ENCODE measurements at regions not wholly inside any gene's neighbourhood (a gene's known extent, or its start where the extent isn't known, plus 50 kb on each side); places are given as distances from the start of the nearest gene placed in this dataset.
A peak's percentile ranks its signal among the peaks of the same experiment; 100 is the strongest.

DNA sequence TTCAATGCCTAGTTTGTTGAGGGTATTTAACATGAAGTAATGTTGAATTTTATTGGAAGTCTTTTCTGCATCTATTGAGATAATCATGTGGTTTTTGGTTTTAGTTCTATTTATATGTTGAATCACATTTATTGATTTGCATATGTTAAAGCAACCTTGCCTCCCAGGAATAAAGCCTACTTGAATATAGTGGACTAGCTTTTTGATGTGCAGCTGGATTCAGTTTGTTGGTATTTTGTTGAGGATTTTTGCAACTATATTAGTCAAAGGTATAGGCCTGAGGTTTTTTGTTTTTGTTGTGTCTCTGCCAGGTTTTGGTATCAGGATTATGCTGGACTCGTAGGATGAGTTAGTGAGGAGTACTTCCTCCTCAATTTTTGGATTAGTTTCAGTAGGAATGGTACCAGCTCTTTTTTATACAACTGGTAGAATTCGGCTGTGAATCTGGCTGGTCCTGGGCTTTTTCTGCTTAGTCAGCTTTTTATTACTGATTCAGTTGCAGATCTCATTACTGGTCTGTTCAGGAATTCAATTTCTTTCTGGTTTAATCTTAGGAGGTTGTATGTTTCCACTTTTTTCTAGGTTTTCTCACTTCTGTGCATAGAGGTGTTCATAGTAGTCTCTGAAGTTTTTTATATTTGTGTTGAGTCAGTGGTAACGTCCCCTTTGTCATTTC is 209.8 kb upstream of the RBMS3 start:
- ATAC-seq = no peak
- Mint-ChIP-seq H3K4me3 (no peak overlapping the region), H3K4me1 (no peaks in the 10 kb centered on the region), H3K36me3 (ENCODE audit: low read depth) (no peaks in the 10 kb centered on the region), H3K27ac (no peak overlapping the region), H3K27me3 (no peaks in the 10 kb centered on the region), H3K9me3 (ENCODE audit: low read depth) (peaks cover 6% of the 10 kb centered on the region)
- ChIA-PET POLR2A (no interaction called here), CTCF (no interaction called here)
- no peak for DNase-seq
- intact Hi-C loops (cut with DNase I, micrococcal nuclease) = no loop called here

DNA sequence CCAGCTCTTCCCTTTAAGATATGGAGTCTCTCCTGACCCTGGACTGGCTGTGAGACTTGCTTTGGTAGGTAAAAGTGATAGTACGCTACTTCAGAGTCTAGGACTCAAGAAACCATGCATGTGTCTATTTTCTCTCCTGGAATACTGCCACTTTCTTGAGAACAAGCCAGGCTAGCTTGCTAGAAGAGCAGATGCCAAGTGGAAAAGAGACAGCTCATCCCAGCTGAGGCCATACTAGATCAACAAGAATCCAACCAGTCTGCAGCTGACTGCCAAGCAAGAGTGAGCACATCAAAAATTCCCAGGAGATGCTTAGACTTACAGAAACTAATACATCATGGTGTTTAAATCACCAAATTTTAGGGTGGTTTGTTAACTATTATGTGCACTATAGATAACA is 208.3 kb upstream of the RBMS3 start:
- Mint-ChIP-seq H3K9me3 (ENCODE audit: low read depth) (peaks cover 6% of the 10 kb centered on the region), H3K27ac (no peak overlapping the region), H3K27me3 (no peaks in the 10 kb centered on the region), H3K4me1 (no peaks in the 10 kb centered on the region), H3K4me3 (no peak overlapping the region), H3K36me3 (ENCODE audit: low read depth) (no peaks in the 10 kb centered on the region)
- intact Hi-C loops (cut with DNase I, micrococcal nuclease) = no loop called here
- POLR2A ChIA-PET = no interaction called here
- CTCF ChIA-PET = no interaction called here
- no peak for ATAC-seq
- no peak for DNase-seq

- POLR2A ChIA-PET = no interaction called here
- Mint-ChIP-seq H3K4me3 (no peak overlapping the region), H3K36me3 (ENCODE audit: low read depth) (no peaks in the 10 kb centered on the region), H3K9me3 (ENCODE audit: low read depth) (peaks cover 1% of the 10 kb centered on the region), H3K27me3 (no peaks in the 10 kb centered on the region), H3K27ac (no peak overlapping the region), H3K4me1 (no peaks in the 10 kb centered on the region)
- DNase-seq = no peak
- intact Hi-C loops (cut with DNase I, micrococcal nuclease) = no loop called here
- CTCF ChIA-PET = interaction anchor here (1.2 to 1.5 kb wide), 2 partner anchors 10 to 13 kb away, joined by 3 read pairs; no protein-coding TSS in a partner anchor
- no peak for ATAC-seq
Measured at GRCh38 chr3:29077356-29077755, 203.5 kb upstream of the RBMS3 start.

DNA sequence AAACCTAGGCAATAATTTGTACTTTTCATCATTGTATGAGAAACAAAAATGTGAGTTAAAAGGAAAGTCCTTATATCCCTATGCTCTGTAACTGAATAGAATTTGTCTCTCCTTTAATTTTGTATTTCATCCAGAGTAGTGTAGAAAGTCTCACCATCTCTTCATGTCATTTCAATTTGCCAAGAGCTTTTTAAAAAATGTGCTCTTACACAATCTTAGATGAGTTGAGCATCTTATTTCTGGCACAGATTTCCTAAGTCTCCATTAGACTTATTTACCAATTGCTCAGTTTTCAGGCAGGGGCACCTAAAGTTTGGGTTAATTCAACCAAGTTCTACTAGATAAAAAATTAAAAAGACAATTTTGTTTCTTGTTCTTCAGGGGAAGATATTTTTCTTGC is 201.5 kb upstream of the RBMS3 start:
- H3K27ac Mint-ChIP-seq = no peak overlapping the region

DNA sequence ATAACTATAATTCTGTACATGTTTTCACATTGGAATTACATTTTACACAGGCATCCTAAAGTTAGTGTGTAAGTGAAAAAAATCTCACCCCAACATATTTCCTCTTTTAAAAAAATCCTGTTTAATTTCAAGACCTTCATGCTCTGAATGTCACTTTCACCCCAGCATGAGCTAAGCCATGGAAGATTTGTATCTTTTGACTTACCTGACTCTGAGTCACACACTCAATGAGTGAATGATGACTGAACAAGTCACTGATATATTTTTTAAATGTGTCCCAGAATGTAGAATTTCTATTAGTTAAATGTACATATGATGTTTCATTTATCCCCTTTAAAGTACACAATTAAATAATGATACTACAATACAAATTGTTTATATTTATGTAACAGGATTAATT is 199.9 kb upstream of the RBMS3 start:
- Mint-ChIP-seq H3K27ac (no peak overlapping the region), H3K4me1 (no peaks in the 10 kb centered on the region), H3K36me3 (ENCODE audit: low read depth) (no peaks in the 10 kb centered on the region), H3K27me3 (no peaks in the 10 kb centered on the region), H3K9me3 (ENCODE audit: low read depth) (peaks cover 6% of the 10 kb centered on the region), H3K4me3 (no peak overlapping the region)
- POLR2A ChIA-PET = no interaction called here
- DNase-seq = no peak
- no peak for ATAC-seq
- intact Hi-C loops (cut with DNase I, micrococcal nuclease) = no loop called here
- CTCF ChIA-PET = no interaction called here

More for the DNA sequence above, 201.5 kb upstream of the RBMS3 start:
- ATAC-seq (no peak), DNase-seq (no peak)
- no peaks in the 10 kb centered on the region for H3K36me3 Mint-ChIP-seq (ENCODE audit: low read depth)
- intact Hi-C loops (cut with DNase I, micrococcal nuclease) = no loop called here
- ChIA-PET POLR2A (no interaction called here), CTCF (no interaction called here)
- no peaks in the 10 kb centered on the region for H3K4me1 Mint-ChIP-seq
- no peak overlapping the region for H3K4me3 Mint-ChIP-seq
- H3K27me3 Mint-ChIP-seq = no peaks in the 10 kb centered on the region
- H3K9me3 Mint-ChIP-seq (ENCODE audit: low read depth) = peaks cover 2% of the 10 kb centered on the region

DNA sequence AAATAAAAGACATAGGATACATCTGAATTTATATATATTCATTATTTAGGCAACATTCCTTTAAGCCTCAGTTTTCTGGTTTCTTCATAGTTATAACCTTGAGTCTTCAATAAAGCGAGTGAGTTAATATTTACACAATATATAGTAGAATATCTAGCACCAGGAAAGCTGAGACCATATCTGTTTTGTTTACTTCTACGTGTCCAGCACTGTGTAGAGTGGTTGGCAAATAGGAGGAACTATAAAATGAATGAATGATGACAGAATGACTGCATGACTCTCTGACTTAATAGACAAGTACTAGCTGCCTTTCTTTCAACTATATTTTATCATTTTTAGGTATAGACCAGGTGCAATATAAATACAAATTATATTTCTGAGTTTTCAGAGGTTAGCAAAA is 197.8 kb upstream of the RBMS3 start:
- H3K4me1 Mint-ChIP-seq = no peaks in the 10 kb centered on the region
- intact Hi-C loops (cut with DNase I, micrococcal nuclease) = no loop called here
- DNase-seq (no peak), ATAC-seq (no peak)
- ChIA-PET POLR2A (no interaction called here), CTCF (interaction anchor here (0.5 kb wide), 1 partner anchor 1931 kb away, joined by 3 read pairs; no protein-coding TSS in a partner anchor)
- no peaks in the 10 kb centered on the region for H3K36me3 Mint-ChIP-seq (ENCODE audit: low read depth)
- peaks cover 2% of the 10 kb centered on the region for H3K27me3 Mint-ChIP-seq
- H3K9me3 Mint-ChIP-seq (ENCODE audit: low read depth) = peaks cover 8% of the 10 kb centered on the region
- no peak overlapping the region for H3K4me3 Mint-ChIP-seq
- no peak overlapping the region for H3K27ac Mint-ChIP-seq

DNA sequence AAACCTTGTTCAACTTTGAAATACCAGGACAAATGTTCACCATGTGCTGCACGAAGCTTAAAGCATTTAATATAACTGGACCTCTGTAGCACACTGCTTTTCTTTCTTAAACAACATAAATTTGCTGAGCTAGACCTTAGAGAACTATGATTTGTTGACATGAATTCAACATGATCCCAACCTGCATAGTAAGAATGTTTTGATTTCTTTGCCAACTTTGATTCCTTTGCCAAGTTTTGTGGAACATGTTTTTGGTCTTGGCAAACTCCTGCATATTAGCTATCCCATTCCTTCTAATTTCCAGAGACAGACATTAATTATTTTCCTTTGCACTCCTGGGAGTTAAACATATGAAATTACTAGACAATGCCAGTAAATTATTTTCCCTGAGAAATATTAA is 197.2 kb upstream of the RBMS3 start:
- ATAC-seq = no peak
- Mint-ChIP-seq H3K36me3 (ENCODE audit: low read depth) (no peaks in the 10 kb centered on the region), H3K27me3 (peaks cover 2% of the 10 kb centered on the region), H3K27ac (no peak overlapping the region), H3K9me3 (ENCODE audit: low read depth) (peaks cover 8% of the 10 kb centered on the region), H3K4me3 (no peak overlapping the region), H3K4me1 (no peaks in the 10 kb centered on the region)
- ChIA-PET CTCF (interaction anchor here (0.5 to 0.7 kb wide), 2 partner anchors 110 to 1932 kb away, joined by 3 read pairs; no protein-coding TSS in a partner anchor), POLR2A (no interaction called here)
- no peak for DNase-seq
- intact Hi-C loops (cut with DNase I, micrococcal nuclease) = no loop called here

DNA sequence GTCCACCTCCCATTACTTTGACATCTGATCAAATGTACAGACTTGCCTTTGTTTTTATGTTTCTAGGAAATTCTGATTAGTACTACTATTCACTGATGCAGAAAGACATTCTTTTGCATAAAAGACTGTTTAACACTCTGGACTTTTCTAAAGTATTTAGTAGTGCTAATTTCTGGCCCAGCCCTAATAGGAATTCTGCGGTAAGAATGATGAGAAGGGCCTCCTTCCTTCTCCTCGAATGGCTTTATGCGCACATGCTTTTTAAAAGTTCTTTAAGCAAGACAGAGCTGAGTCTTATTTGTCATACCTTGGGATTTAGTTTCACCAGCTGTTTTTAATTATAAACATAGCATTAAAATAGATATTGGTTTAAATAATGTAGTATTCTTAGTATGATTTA is 192.3 kb upstream of the RBMS3 start:
- H3K36me3 Mint-ChIP-seq (ENCODE audit: low read depth) = peaks cover 2% of the 10 kb centered on the region
- CTCF ChIA-PET = no interaction called here
- intact Hi-C loops (cut with DNase I, micrococcal nuclease) = no loop called here

GRCh38 chr3:29090912-29091597 is 189.8 kb upstream of the RBMS3 start:
- peaks cover 2% of the 10 kb centered on the region for H3K27me3 Mint-ChIP-seq
- peak; percentile 72 for ATAC-seq
- intact Hi-C loops (cut with DNase I, micrococcal nuclease) = no loop called here
- H3K36me3 Mint-ChIP-seq (ENCODE audit: low read depth) = peaks cover 2% of the 10 kb centered on the region
- H3K27ac Mint-ChIP-seq = peak overlapping the region; percentile 66
- CTCF ChIA-PET = interaction anchor here (1.5 kb wide), 1 partner anchor 13 kb away, joined by 3 read pairs; no protein-coding TSS in a partner anchor
- no peak overlapping the region for H3K4me3 Mint-ChIP-seq
- DNase-seq = no peak
- H3K4me1 Mint-ChIP-seq = peaks cover 14% of the 10 kb centered on the region
- peaks cover 6% of the 10 kb centered on the region for H3K9me3 Mint-ChIP-seq (ENCODE audit: low read depth)
- POLR2A ChIA-PET = no interaction called here

More for the DNA sequence above, 192.3 kb upstream of the RBMS3 start:
- DNase-seq (no peak), ATAC-seq (no peak)
- Mint-ChIP-seq H3K4me3 (no peak overlapping the region), H3K9me3 (ENCODE audit: low read depth) (peaks cover 10% of the 10 kb centered on the region), H3K4me1 (peaks cover 14% of the 10 kb centered on the region), H3K27ac (no peak overlapping the region), H3K27me3 (peaks cover 2% of the 10 kb centered on the region)
- POLR2A ChIA-PET = no interaction called here

DNA sequence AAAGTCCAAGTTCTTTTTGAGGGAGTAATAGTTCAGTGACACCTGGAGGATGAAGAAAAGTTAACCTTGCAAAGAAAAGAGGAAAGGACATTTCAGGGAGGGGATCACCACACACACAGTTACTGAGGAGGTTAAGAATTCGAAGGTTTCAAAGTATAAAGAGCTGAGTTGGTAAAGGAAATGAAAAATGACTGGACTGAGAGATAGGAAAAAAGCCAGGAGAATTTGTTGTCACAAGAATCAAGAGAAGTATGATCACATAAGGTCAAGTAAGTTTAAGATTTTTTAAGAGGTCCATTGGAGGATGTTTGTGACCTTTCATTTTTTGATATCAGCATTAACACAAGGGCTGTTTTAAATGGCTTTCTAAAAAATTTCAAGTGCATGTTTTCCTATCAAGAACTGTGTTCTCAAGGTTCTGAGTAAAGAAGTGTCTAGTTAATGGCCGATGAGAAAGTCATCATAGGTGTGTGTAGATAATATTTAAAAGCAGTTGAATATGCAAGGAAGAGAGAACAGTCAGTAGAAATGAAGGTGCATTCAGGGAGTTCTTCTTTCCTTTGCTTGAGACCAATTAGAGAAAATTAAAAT is 189.2 kb upstream of the RBMS3 start:
- intact Hi-C loops (cut with DNase I, micrococcal nuclease) = no loop called here
- ATAC-seq = no peak
- H3K27me3 Mint-ChIP-seq = peaks cover 2% of the 10 kb centered on the region
- POLR2A ChIA-PET = no interaction called here
- H3K36me3 Mint-ChIP-seq (ENCODE audit: low read depth) = peaks cover 2% of the 10 kb centered on the region
- no peak for DNase-seq
- peaks cover 14% of the 10 kb centered on the region for H3K4me1 Mint-ChIP-seq
- peaks cover 4% of the 10 kb centered on the region for H3K9me3 Mint-ChIP-seq (ENCODE audit: low read depth)
- H3K27ac Mint-ChIP-seq = peak overlapping the region; percentile 66
- H3K4me3 Mint-ChIP-seq = no peak overlapping the region
- CTCF ChIA-PET = no interaction called here

DNA sequence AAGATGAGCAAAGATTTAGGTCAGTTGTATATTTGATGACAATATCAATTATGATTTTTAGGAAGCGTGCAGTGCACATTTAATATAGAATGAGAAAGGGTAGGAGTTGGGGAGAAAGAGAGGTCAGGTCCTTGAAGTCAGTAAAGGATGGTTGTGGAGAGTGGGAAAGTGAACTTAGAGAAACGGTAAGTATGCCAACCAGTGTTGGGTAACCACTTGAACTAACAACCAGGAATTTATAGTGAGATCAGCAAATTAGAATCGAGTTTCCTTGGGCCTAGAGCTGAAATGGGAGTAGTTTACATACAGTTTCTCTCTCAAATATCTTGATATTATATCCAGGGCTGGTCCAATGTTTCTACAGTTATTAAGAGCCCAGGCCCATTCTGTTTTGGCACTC is 188.5 kb upstream of the RBMS3 start:
- CTCF ChIA-PET = no interaction called here
- H3K27me3 Mint-ChIP-seq = peaks cover 2% of the 10 kb centered on the region
- ATAC-seq (no peak), DNase-seq (no peak)
- POLR2A ChIA-PET = no interaction called here
- H3K9me3 Mint-ChIP-seq (ENCODE audit: low read depth) = peaks cover 8% of the 10 kb centered on the region
- intact Hi-C loops (cut with DNase I, micrococcal nuclease) = no loop called here
- H3K4me1 Mint-ChIP-seq = peaks cover 14% of the 10 kb centered on the region
- H3K4me3 Mint-ChIP-seq = no peak overlapping the region
- H3K36me3 Mint-ChIP-seq (ENCODE audit: low read depth) = peaks cover 2% of the 10 kb centered on the region
- H3K27ac Mint-ChIP-seq = no peak overlapping the region

DNA sequence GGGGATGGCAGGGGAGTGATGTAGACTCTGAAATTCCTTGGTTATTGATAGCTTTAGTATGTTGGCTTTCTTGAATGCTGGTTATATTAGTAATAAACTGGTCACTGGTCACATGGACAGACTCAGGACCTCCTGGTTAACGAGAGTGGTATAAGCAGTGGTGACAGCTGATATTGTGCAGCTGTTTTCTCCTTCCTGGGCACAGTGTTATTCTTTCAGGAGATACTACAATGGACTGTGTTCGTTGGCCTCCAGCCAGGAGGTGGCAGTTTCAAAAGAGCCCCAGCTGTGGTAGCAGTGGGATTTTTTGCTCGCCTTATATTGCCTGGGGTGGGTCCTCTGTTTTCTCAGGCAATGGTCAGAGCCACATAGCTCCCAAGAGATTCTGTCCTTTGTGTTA is 181.6 kb upstream of the RBMS3 start:
- Mint-ChIP-seq H3K27ac (no peak overlapping the region), H3K9me3 (ENCODE audit: low read depth) (peaks cover 7% of the 10 kb centered on the region), H3K4me1 (no peaks in the 10 kb centered on the region), H3K36me3 (ENCODE audit: low read depth) (no peaks in the 10 kb centered on the region), H3K4me3 (no peak overlapping the region), H3K27me3 (no peaks in the 10 kb centered on the region)
- DNase-seq = no peak
- CTCF ChIA-PET = interaction anchor here (0.7 kb wide), 1 partner anchor 241 kb away, joined by 3 read pairs; no protein-coding TSS in a partner anchor
- POLR2A ChIA-PET = no interaction called here
- intact Hi-C loops (cut with DNase I, micrococcal nuclease) = no loop called here
- ATAC-seq = no peak
